Type B pancreatic cell (in vitro differentiated cells): ENCODE measurements at regions not wholly inside any gene's neighbourhood (a gene's known extent, or its start where the extent isn't known, plus 50 kb on each side); places are given as distances from the start of the nearest gene placed in this dataset.

Experiments used
- DNase-seq: peaks from one replicate; pipeline ENCODE4 v3.0.0; 2021; ENCODE audit warnings: mixed read lengths; ENCODE audit not compliant: unreplicated experiment; ENCODE audit errors: extremely low spot score
- H3K27ac Mint-ChIP-seq: 2 replicates; pipeline ENCODE4 v1.8.0; 2021; ENCODE audit warnings: mild to moderate bottlenecking, mixed read lengths
- H3K27me3 Mint-ChIP-seq: 2 replicates; pipeline ENCODE4 v1.8.0; 2021; ENCODE audit warnings: mixed read lengths
- H3K36me3 Mint-ChIP-seq: 2 replicates; pipeline ENCODE4 v1.8.0; 2021; ENCODE audit warnings: mixed read lengths
- H3K4me1 Mint-ChIP-seq: one replicate; pipeline ENCODE4 v1.8.0; 2021; ENCODE audit warnings: mixed read lengths; ENCODE audit not compliant: unreplicated experiment
- H3K4me3 Mint-ChIP-seq: 2 replicates; pipeline ENCODE4 v1.8.0; 2021; ENCODE audit warnings: mild to moderate bottlenecking, mixed read lengths
- H3K9me3 Mint-ChIP-seq: 2 replicates; pipeline ENCODE4 v1.8.0; 2021; ENCODE audit warnings: mixed read lengths
- CTCF ChIP-seq: fragments of 200-600 bp; sonication (generic); conservative IDR thresholded peaks from 2 replicates; pipeline ENCODE4 v1.5.0; 2021; ENCODE audit warnings: antibody characterized with exemption, mild to moderate bottlenecking

DNA sequence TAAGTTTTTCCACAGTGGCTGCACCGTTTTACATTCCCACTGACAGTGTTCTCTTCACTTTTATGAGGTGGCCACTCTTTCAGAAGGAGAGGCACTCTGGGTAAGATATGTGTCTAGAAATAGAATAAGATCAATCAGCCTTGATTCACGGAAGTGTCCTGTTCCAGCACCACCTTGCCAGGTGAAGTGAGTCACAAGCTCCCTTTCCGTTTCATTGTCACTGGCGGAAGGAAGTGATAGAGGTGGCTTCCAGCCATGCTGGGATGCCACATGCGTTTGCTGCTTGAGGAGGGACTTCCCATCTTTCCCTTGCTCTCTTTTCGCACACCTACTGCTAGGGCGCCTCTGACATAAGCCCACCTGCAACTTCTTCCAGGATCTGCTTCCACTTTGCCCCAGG is 217.1 kb downstream of the PIK3R1 start:
- DNase-seq = no peak
- H3K4me1 Mint-ChIP-seq = peaks cover 11% of the 10 kb centered on the region
- no peak overlapping the region for H3K4me3 Mint-ChIP-seq
- H3K36me3 Mint-ChIP-seq = no peaks in the 10 kb centered on the region
- TF ChIP-seq CTCF = no peak
- H3K27ac Mint-ChIP-seq = no peak overlapping the region
- H3K27me3 Mint-ChIP-seq = peaks cover 5% of the 10 kb centered on the region
- H3K9me3 Mint-ChIP-seq = peaks cover 8% of the 10 kb centered on the region

DNA sequence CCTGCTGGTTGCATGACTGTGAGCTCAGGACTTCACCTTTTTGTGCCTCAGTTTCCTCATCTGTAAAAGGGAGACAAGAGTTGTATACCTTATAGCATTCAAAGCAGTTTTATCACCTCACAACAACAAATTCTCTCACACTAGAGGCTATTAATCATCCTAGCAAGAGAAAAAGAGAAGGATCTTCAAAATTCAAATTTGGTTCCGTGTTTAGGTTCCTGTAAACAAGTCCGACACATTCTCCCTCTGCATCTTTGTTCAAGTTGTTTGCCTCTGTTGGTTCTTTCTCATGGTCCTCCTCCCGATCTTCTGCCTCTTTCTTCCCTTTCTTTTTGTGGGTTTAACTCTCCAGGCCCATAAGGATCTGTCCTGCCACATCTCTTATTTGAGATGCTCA is 218.0 kb downstream of the PIK3R1 start:
- no peak for TF ChIP-seq CTCF
- peaks cover 8% of the 10 kb centered on the region for H3K9me3 Mint-ChIP-seq
- peaks cover 5% of the 10 kb centered on the region for H3K27me3 Mint-ChIP-seq
- no peaks in the 10 kb centered on the region for H3K36me3 Mint-ChIP-seq
- H3K27ac Mint-ChIP-seq = peak overlapping the region; percentile 87
- H3K4me1 Mint-ChIP-seq = peaks cover 11% of the 10 kb centered on the region
- no peak overlapping the region for H3K4me3 Mint-ChIP-seq
- no peak for DNase-seq

DNA sequence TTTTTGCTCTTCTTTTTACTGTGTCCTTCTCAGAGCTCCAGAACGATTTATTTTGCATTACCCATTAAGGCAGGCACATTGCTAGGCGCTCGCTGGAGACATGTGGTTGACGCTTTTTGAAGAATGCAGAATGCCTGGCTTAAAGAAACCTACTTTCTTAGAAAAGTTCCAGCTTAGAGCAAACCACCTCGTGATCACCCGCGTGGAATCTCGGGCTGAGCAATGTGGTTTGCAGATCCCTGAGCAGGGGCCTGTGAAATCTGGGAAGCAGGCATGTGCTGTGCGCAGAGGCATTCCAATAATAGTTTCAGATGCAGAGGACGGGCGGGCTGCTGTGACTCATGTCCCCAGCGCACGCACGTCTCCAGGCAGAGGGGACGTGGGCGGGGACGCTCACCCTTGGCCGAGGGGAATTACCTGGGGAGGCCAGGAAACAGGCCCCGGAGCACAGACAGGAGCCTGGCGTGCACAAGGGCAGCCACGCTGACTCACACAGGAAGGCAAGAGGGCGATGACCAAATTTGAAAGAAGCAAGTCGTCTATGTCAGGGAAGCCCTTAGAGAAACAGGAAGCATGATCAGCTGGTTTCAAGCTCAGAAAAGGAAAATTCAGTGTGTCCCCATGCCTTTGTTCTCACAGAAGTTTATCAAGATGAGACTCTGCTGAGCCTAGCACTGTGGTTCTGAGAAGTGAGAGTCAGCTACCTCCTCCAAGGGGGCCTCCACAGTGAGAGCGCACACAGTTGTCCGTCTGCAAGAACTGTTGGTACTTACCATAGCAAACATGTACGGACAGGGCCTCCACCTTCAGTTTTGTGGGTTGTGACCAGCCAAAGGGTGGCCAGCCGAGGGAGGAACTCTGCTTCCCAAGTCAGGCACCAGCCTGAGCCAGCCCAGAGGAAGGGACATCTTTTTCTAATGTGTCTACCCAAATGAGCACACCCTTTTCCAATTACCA is 218.6 kb downstream of the PIK3R1 start:
- H3K9me3 Mint-ChIP-seq = peaks cover 8% of the 10 kb centered on the region
- peaks cover 11% of the 10 kb centered on the region for H3K4me1 Mint-ChIP-seq
- no peak for TF ChIP-seq CTCF
- H3K27ac Mint-ChIP-seq = peak overlapping the region; percentile 87
- peak overlapping the region; percentile 19 for H3K4me3 Mint-ChIP-seq
- no peaks in the 10 kb centered on the region for H3K36me3 Mint-ChIP-seq
- no peak for DNase-seq
- peaks cover 5% of the 10 kb centered on the region for H3K27me3 Mint-ChIP-seq

DNA sequence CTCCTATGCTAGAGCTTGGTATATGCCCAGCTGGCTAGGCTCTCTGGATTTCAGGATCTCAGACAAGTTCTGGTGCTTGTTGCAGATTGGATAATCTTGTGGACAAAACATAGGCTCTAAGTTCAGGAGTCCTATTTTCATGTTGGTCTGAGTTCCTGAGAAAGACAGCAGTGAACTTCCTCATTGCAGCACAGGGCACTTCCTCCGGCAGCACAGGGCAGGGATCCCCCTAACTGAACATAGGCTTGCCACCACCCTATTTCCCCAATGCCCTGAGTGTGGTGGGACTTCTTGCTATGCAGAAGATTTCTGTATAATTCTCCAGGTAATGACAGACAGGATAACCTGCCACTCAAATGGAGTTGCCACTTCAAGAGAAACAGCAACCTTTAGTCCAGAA is 220.1 kb downstream of the PIK3R1 start:
- H3K36me3 Mint-ChIP-seq = no peaks in the 10 kb centered on the region
- no peak for TF ChIP-seq CTCF
- no peak for DNase-seq

GRCh38 chr5:68436686-68437520 is 221.3 kb downstream of the PIK3R1 start:
- DNase-seq = no peak
- TF ChIP-seq CTCF = no peak
- Mint-ChIP-seq H3K9me3 (peaks cover 13% of the 10 kb centered on the region), H3K27ac (no peak overlapping the region), H3K27me3 (no peaks in the 10 kb centered on the region), H3K4me3 (no peak overlapping the region), H3K4me1 (peaks cover 33% of the 10 kb centered on the region), H3K36me3 (no peaks in the 10 kb centered on the region)

More for the DNA sequence above, 220.1 kb downstream of the PIK3R1 start:
- Mint-ChIP-seq H3K9me3 (peaks cover 13% of the 10 kb centered on the region), H3K27ac (no peak overlapping the region), H3K27me3 (no peaks in the 10 kb centered on the region), H3K4me1 (peaks cover 20% of the 10 kb centered on the region), H3K4me3 (no peak overlapping the region)
